HL-60/S4 treated with retinoic acid at 250 ng/mL for 4 days and 3 days (cell line): ENCODE measurements at regions not wholly inside any gene's neighbourhood (a gene's known extent, or its start where the extent isn't known, plus 50 kb on each side); places are given as distances from the start of the nearest gene placed in this dataset.

Source experiments
- in situ Hi-C: fragments of 300-500 bp; cut with MboI; formaldehyde crosslinking; loops from 2 replicates; pipeline ENCODE4 v1.7.0; 2022; ENCODE audit warnings: low sequenced_read_pairs

GRCh38 chr12:22893878-22894277, 268.9 kb downstream of the ETNK1 start:
- in situ Hi-C loops = no loop called here

GRCh38 chr12:22899184-22899583, 274.2 kb downstream of the ETNK1 start:
- in situ Hi-C loops = no loop called here

GRCh38 chr12:22900401-22900800, 275.4 kb downstream of the ETNK1 start:
- in situ Hi-C loops = no loop called here

GRCh38 chr12:22904485-22904884, 279.5 kb downstream of the ETNK1 start:
- in situ Hi-C loops = no loop called here

GRCh38 chr12:22916241-22916640, 291.3 kb downstream of the ETNK1 start:
- in situ Hi-C loops = no loop called here

- in situ Hi-C loops = no loop called here
These were observed 291.8 kb downstream of the ETNK1 start for GRCh38 chr12:22916815-22917214.

GRCh38 chr12:22919883-22920282, 294.9 kb downstream of the ETNK1 start:
- in situ Hi-C loops = no loop called here

- in situ Hi-C loops = no loop called here
These were observed 298.8 kb downstream of the ETNK1 start for GRCh38 chr12:22923768-22924167.

GRCh38 chr12:22924391-22924790, 299.4 kb downstream of the ETNK1 start:
- in situ Hi-C loops = no loop called here

- in situ Hi-C loops = no loop called here
These were observed 300.7 kb downstream of the ETNK1 start for GRCh38 chr12:22925623-22926022.

GRCh38 chr12:22932431-22932830, 307.5 kb downstream of the ETNK1 start:
- in situ Hi-C loops = no loop called here

- in situ Hi-C loops = no loop called here
These were observed 310.1 kb downstream of the ETNK1 start for GRCh38 chr12:22935090-22935489.

GRCh38 chr12:22935501-22935900, 310.5 kb downstream of the ETNK1 start:
- in situ Hi-C loops = no loop called here

- in situ Hi-C loops = no loop called here
These were observed 313.4 kb downstream of the ETNK1 start for GRCh38 chr12:22938323-22938722.

- in situ Hi-C loops = no loop called here
These were observed 326.2 kb downstream of the ETNK1 start for GRCh38 chr12:22951206-22951605.

- in situ Hi-C loops = no loop called here
These were observed 331.7 kb downstream of the ETNK1 start for GRCh38 chr12:22956690-22957089.

GRCh38 chr12:22967171-22967570, 342.2 kb downstream of the ETNK1 start:
- in situ Hi-C loops = no loop called here

- in situ Hi-C loops = no loop called here
These were observed 344.6 kb downstream of the ETNK1 start for GRCh38 chr12:22969521-22969920.

- in situ Hi-C loops = no loop called here
These were observed 346.3 kb downstream of the ETNK1 start for GRCh38 chr12:22971247-22971646.

GRCh38 chr12:22971701-22972191, 346.8 kb downstream of the ETNK1 start:
- in situ Hi-C loops = no loop called here

GRCh38 chr12:22974865-22975264, 349.9 kb downstream of the ETNK1 start:
- in situ Hi-C loops = no loop called here

- in situ Hi-C loops = no loop called here
These were observed 354.0 kb downstream of the ETNK1 start for GRCh38 chr12:22978962-22979361.

- in situ Hi-C loops = no loop called here
These were observed 355.0 kb downstream of the ETNK1 start for GRCh38 chr12:22979854-22980469.
